ENCODE measurements at regions not wholly inside any gene's neighbourhood (a gene's known extent, or its start where the extent isn't known, plus 50 kb on each side); places are given as distances from the start of the nearest gene placed in this dataset.
"Not testable (repeated sequence)": the region's sequence is repeated elsewhere in the genome, so short reads cannot be mapped to it uniquely, and the experiment has no call there.

- no peak overlapping the region for H3K4me3 Mint-ChIP-seq (ENCODE audit: low read depth)
- intact Hi-C loops (cut with micrococcal nuclease) = no loop called here
- H3K27me3 Mint-ChIP-seq (ENCODE audit: low read depth) = peaks cover 15% of the 10 kb centered on the region
- no peak for DNase-seq (ENCODE audit: low spot score)
- no peak overlapping the region for H3K27ac Mint-ChIP-seq
- H3K9me3 Mint-ChIP-seq = no peaks in the 10 kb centered on the region
- no peaks in the 10 kb centered on the region for H3K36me3 Mint-ChIP-seq (ENCODE audit: low read depth)
- peaks cover 9% of the 10 kb centered on the region for H3K4me1 Mint-ChIP-seq (ENCODE audit: low read depth)
These were observed 72.7 kb upstream of the FAM174B start for GRCh38 chr15:92728266-92728665.

GRCh38 chr15:92733090-92733933 lies 77.7 kb upstream of the FAM174B start:
- peaks cover 14% of the 10 kb centered on the region for H3K27me3 Mint-ChIP-seq (ENCODE audit: low read depth)
- no peak overlapping the region for H3K27ac Mint-ChIP-seq
- intact Hi-C loops (cut with micrococcal nuclease) = no loop called here
- no peaks in the 10 kb centered on the region for H3K9me3 Mint-ChIP-seq
- H3K4me3 Mint-ChIP-seq (ENCODE audit: low read depth) = peak overlapping the region; percentile 79
- peaks cover 3% of the 10 kb centered on the region for H3K4me1 Mint-ChIP-seq (ENCODE audit: low read depth)
- no peaks in the 10 kb centered on the region for H3K36me3 Mint-ChIP-seq (ENCODE audit: low read depth)
- no peak for DNase-seq (ENCODE audit: low spot score)

DNA sequence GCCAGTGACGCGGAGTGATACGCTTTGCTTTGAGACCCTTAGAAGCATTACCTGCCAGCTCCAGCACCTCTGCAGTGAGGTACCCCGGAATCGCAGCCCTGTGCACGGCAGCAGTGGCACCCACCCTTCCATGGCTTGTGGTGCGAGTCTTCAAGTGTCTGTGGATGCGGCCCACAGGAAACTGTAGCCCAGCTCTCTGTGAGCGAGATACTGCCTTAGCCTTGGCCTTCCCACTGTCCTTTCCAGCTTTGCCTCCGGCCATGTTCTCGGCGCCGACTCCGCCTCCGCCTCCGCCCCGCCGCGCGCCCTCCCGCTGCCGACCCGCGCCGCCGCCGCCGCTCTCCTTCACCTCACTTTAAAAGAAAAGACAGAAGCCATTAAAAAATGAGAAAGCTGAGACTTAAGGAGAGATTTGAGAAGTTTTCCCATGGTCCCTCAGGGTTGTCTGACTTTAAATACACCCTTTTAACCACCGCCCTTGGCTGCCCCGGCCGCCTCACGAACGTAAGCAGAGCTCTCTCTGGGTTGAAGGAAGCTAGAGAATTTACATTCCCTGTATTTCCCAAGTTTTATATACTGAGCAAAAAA lies 78.5 kb upstream of the FAM174B start:
- H3K36me3 Mint-ChIP-seq (ENCODE audit: low read depth) = no peaks in the 10 kb centered on the region
- no peak overlapping the region for H3K27ac Mint-ChIP-seq
- no peaks in the 10 kb centered on the region for H3K9me3 Mint-ChIP-seq
- peaks cover 14% of the 10 kb centered on the region for H3K27me3 Mint-ChIP-seq (ENCODE audit: low read depth)
- H3K4me1 Mint-ChIP-seq (ENCODE audit: low read depth) = peaks cover 3% of the 10 kb centered on the region
- DNase-seq (ENCODE audit: low spot score) = no peak
- intact Hi-C loops (cut with micrococcal nuclease) = no loop called here
- peak overlapping the region; percentile 79 for H3K4me3 Mint-ChIP-seq (ENCODE audit: low read depth)

DNA sequence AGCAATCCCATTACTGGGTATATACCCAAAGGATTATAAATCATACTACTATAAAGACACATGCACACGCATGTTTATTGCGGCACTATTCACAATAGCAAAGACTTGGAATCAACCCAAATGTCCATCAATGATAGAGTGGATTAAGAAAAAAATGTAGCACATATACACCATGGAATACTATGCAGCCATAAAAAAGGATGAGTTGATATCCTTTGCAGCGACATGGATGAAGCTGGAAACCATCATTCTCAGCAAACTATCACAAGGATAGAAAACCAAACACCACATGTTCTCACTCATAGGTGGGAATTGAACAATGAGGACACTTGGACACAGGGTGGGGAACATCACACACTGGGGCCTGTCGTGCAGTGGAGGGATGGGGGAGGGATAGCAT lies 83.7 kb upstream of the FAM174B start:
- intact Hi-C loops (cut with micrococcal nuclease); DNase-seq (ENCODE audit: low spot score); H3K27me3 Mint-ChIP-seq (ENCODE audit: low read depth); H3K27ac Mint-ChIP-seq; H3K36me3 Mint-ChIP-seq (ENCODE audit: low read depth); H3K9me3 Mint-ChIP-seq; H3K4me1 Mint-ChIP-seq (ENCODE audit: low read depth); H3K4me3 Mint-ChIP-seq (ENCODE audit: low read depth): not testable (repeated sequence)

- DNase-seq (ENCODE audit: low spot score) = no peak
- H3K36me3 Mint-ChIP-seq (ENCODE audit: low read depth) = no peaks in the 10 kb centered on the region
- H3K4me1 Mint-ChIP-seq (ENCODE audit: low read depth) = no peaks in the 10 kb centered on the region
- no peak overlapping the region for H3K4me3 Mint-ChIP-seq (ENCODE audit: low read depth)
- no peak overlapping the region for H3K27ac Mint-ChIP-seq
- H3K27me3 Mint-ChIP-seq (ENCODE audit: low read depth) = peaks cover 3% of the 10 kb centered on the region
- no peaks in the 10 kb centered on the region for H3K9me3 Mint-ChIP-seq
- intact Hi-C loops (cut with micrococcal nuclease) = no loop called here
These were observed 90.3 kb upstream of the FAM174B start for GRCh38 chr15:92745845-92746271.

DNA sequence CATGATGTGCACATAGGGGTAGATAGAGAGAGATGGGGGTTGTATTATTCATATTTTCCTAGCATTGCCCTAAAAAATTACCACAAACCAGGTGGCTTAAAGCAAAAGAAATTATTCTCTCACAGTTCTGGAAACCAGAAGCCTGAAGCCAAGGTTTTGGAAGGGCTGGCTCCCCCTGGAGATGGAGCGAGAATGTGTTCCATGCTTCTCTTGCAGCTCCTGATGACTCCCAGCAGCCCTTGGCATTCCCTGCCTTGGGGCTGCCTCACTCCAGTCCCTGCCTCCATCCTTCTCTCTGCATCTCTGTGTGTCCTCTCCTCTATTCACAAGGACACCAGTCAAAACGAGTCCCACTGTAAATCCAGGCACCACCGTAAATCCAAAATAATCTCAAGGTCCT lies 91.5 kb upstream of the FAM174B start:
- Mint-ChIP-seq H3K36me3 (ENCODE audit: low read depth) (no peaks in the 10 kb centered on the region), H3K4me3 (ENCODE audit: low read depth) (no peak overlapping the region), H3K9me3 (no peaks in the 10 kb centered on the region), H3K27ac (no peak overlapping the region), H3K27me3 (ENCODE audit: low read depth) (peaks cover 3% of the 10 kb centered on the region), H3K4me1 (ENCODE audit: low read depth) (no peaks in the 10 kb centered on the region)
- DNase-seq (ENCODE audit: low spot score) = no peak
- intact Hi-C loops (cut with micrococcal nuclease) = no loop called here

DNA sequence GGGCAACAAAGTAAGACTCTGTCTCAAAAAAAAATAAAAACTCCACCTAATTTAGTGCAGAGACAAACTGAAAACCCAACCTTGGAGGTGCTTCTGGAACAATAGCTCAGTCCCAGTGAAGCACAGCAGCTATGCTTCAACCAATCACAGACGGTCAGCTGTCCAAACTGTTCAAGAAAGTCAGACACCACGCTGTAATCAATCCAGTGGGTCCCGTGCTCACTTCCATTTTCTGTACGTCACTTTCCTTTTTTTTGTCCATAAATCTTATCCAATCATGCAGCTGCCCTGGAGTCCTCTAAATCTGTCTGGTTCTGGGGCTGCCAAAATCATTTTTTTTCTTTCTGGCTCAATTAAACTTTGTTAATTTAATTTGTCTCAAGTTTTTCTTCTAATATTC lies 93.6 kb upstream of the FAM174B start:
- intact Hi-C loops (cut with micrococcal nuclease) = no loop called here
- H3K36me3 Mint-ChIP-seq (ENCODE audit: low read depth) = no peaks in the 10 kb centered on the region
- H3K27me3 Mint-ChIP-seq (ENCODE audit: low read depth) = no peaks in the 10 kb centered on the region
- no peak for DNase-seq (ENCODE audit: low spot score)
- no peak overlapping the region for H3K4me3 Mint-ChIP-seq (ENCODE audit: low read depth)
- H3K27ac Mint-ChIP-seq = no peak overlapping the region
- no peaks in the 10 kb centered on the region for H3K4me1 Mint-ChIP-seq (ENCODE audit: low read depth)
- no peaks in the 10 kb centered on the region for H3K9me3 Mint-ChIP-seq

- Mint-ChIP-seq H3K4me3 (ENCODE audit: low read depth) (no peak overlapping the region), H3K27me3 (ENCODE audit: low read depth) (no peaks in the 10 kb centered on the region), H3K36me3 (ENCODE audit: low read depth) (no peaks in the 10 kb centered on the region), H3K27ac (no peak overlapping the region), H3K4me1 (ENCODE audit: low read depth) (no peaks in the 10 kb centered on the region), H3K9me3 (no peaks in the 10 kb centered on the region)
- DNase-seq (ENCODE audit: low spot score) = no peak
- intact Hi-C loops (cut with micrococcal nuclease) = no loop called here
These were observed 94.4 kb upstream of the FAM174B start for GRCh38 chr15:92749946-92750345.

- H3K27ac Mint-ChIP-seq = no peak overlapping the region
- no peak overlapping the region for H3K4me3 Mint-ChIP-seq (ENCODE audit: low read depth)
- H3K36me3 Mint-ChIP-seq (ENCODE audit: low read depth) = no peaks in the 10 kb centered on the region
- peaks cover 3% of the 10 kb centered on the region for H3K27me3 Mint-ChIP-seq (ENCODE audit: low read depth)
- no peaks in the 10 kb centered on the region for H3K9me3 Mint-ChIP-seq
- intact Hi-C loops (cut with micrococcal nuclease) = no loop called here
- DNase-seq (ENCODE audit: low spot score) = no peak
- H3K4me1 Mint-ChIP-seq (ENCODE audit: low read depth) = no peaks in the 10 kb centered on the region
These were observed 96.0 kb upstream of the FAM174B start for GRCh38 chr15:92751528-92751927.

DNA sequence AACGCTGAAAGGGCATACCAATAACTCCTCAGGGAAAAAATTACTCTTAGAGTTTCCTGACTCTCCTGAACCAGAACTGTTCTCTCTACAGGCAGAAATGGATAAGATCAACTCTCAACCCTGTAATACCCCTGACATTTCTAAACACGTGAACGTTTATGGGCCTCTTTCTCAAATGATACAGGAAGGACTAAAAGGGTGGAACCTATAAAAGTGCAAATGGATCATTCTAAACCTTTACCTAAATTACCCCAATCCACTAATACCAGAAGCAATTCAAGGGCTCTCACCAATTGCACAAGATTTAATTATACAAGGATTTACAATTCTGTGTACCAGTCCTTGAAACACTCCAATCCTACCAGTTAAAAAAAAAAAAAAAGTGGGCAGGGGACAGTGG lies 98.0 kb upstream of the FAM174B start:
- Mint-ChIP-seq H3K4me3 (ENCODE audit: low read depth) (no peak overlapping the region), H3K27ac (no peak overlapping the region), H3K36me3 (ENCODE audit: low read depth) (no peaks in the 10 kb centered on the region), H3K9me3 (no peaks in the 10 kb centered on the region), H3K27me3 (ENCODE audit: low read depth) (peaks cover 8% of the 10 kb centered on the region), H3K4me1 (ENCODE audit: low read depth) (no peaks in the 10 kb centered on the region)
- DNase-seq (ENCODE audit: low spot score) = no peak
- intact Hi-C loops (cut with micrococcal nuclease) = no loop called here

GRCh38 chr15:92763459-92763858 lies 107.9 kb upstream of the FAM174B start:
- Mint-ChIP-seq H3K27ac (no peak overlapping the region), H3K36me3 (ENCODE audit: low read depth) (no peaks in the 10 kb centered on the region), H3K4me1 (ENCODE audit: low read depth) (no peaks in the 10 kb centered on the region), H3K27me3 (ENCODE audit: low read depth) (no peaks in the 10 kb centered on the region), H3K9me3 (no peaks in the 10 kb centered on the region), H3K4me3 (ENCODE audit: low read depth) (no peak overlapping the region)
- no peak for DNase-seq (ENCODE audit: low spot score)
- intact Hi-C loops (cut with micrococcal nuclease) = no loop called here

- H3K4me3 Mint-ChIP-seq (ENCODE audit: low read depth); H3K36me3 Mint-ChIP-seq (ENCODE audit: low read depth); DNase-seq (ENCODE audit: low spot score); intact Hi-C loops (cut with micrococcal nuclease); H3K4me1 Mint-ChIP-seq (ENCODE audit: low read depth); H3K27me3 Mint-ChIP-seq (ENCODE audit: low read depth); H3K27ac Mint-ChIP-seq; H3K9me3 Mint-ChIP-seq: not testable (repeated sequence)
These were observed 112.6 kb upstream of the FAM174B start for GRCh38 chr15:92768131-92768530.

DNA sequence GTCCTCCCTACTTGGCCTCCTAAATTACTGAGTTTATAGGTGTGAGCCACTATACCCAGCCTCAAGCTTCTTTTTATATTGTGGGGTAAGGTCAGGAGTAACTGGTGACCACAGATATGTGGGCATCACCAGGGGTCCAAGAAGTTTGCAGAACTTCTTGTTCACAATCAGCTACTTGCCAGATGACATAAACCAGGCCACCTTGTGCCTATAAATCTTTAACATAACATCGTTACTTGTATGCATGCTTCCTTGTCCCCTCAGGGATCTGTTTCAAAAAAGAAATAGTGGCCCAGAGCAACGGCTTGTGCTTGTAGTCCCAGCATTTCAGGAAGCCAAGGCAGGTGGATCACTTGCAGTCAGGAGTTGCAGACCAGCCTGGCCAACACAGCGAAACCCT lies 115.1 kb upstream of the FAM174B start:
- no peak overlapping the region for H3K27ac Mint-ChIP-seq
- no peak for DNase-seq (ENCODE audit: low spot score)
- H3K36me3 Mint-ChIP-seq (ENCODE audit: low read depth) = no peaks in the 10 kb centered on the region
- intact Hi-C loops (cut with micrococcal nuclease) = no loop called here
- H3K9me3 Mint-ChIP-seq = no peaks in the 10 kb centered on the region
- H3K4me1 Mint-ChIP-seq (ENCODE audit: low read depth) = no peaks in the 10 kb centered on the region
- no peaks in the 10 kb centered on the region for H3K27me3 Mint-ChIP-seq (ENCODE audit: low read depth)
- H3K4me3 Mint-ChIP-seq (ENCODE audit: low read depth) = no peak overlapping the region
